HEK293 (cell line): ENCODE measurements at regions not wholly inside any gene's neighbourhood (a gene's known extent, or its start where the extent isn't known, plus 50 kb on each side); places are given as distances from the start of the nearest gene placed in this dataset.

Source experiments
- CTCF ChIA-PET: fragments of 350-600 bp; formaldehyde crosslinking; extraction: SDS; loops from one replicate; lab custom pipeline; 2021; ENCODE audit warnings: antibody characterized with exemption; lab: Yijun Ruan, JAX
- POLR2A ChIA-PET: fragments of 300-600 bp; formaldehyde crosslinking; extraction: SDS; loops from one replicate; lab custom pipeline; 2020; ENCODE audit warnings: antibody characterized with exemption, inconsistent platforms; lab: Yijun Ruan, JAX
- H3K27ac ChIP-seq: fragments of 200-500 bp; sonication (Bioruptor generic); 2 replicates; pipeline ENCODE4 v1.5.1; 2014; ENCODE audit warnings: low read depth, low read length, control low read depth, inconsistent platforms; ENCODE audit errors: extremely low read depth
- H3K36me3 ChIP-seq, 2 experiments: fragments of 200-500 bp in 1 of 2; sonication (Bioruptor generic) in 1 of 2; 1 replicate in 1 of 2; 2 replicates in 1 of 2; pipeline ENCODE4 v1.5.1; 2014 to 2017; ENCODE audit warnings: inconsistent platforms in 2 of 2, low read length in 2 of 2; ENCODE audit not compliant: control insufficient read depth in 2 of 2, insufficient read depth in 1 of 2
- H3K4me1 ChIP-seq: fragments of 200-500 bp; sonication (Bioruptor generic); 2 replicates; pipeline ENCODE4 v1.5.1; 2014; ENCODE audit warnings: mild to moderate bottlenecking, low read length, inconsistent platforms; ENCODE audit not compliant: control insufficient read depth, insufficient read depth
- H3K4me3 ChIP-seq: 2 replicates; pipeline ENCODE4 v1.5.1; 2011; ENCODE audit warnings: low read depth, mild to moderate bottlenecking, control low read depth, low read length, moderate library complexity
- H3K9me3 ChIP-seq: fragments of 200-500 bp; sonication (Bioruptor generic); 2 replicates; pipeline ENCODE4 v1.5.1; 2014; ENCODE audit warnings: low read depth, low read length, inconsistent platforms; ENCODE audit not compliant: control insufficient read depth, insufficient read depth
- BCL11B ChIP-seq: fragments of 450-650 bp; formaldehyde crosslinking; IDR thresholded peaks from 2 replicates; pipeline ENCODE4 v1.5.1; 2016; ENCODE audit warnings: low read depth, missing biosample characterization, missing genetic modification characterization
- MYNN ChIP-seq: fragments of 450-650 bp; formaldehyde crosslinking; IDR thresholded peaks from 2 replicates; pipeline ENCODE4 v1.5.1; 2016; ENCODE audit warnings: missing biosample characterization, missing genetic modification characterization, borderline replicate concordance
- SP3 ChIP-seq: fragments of 450-650 bp; formaldehyde crosslinking; IDR thresholded peaks from 2 replicates; pipeline ENCODE4 v1.5.1; 2016; ENCODE audit warnings: missing biosample characterization, missing genetic modification characterization
- TRIM28 ChIP-seq: IDR thresholded peaks from 2 replicates; pipeline ENCODE4 v1.6.1; 2011; ENCODE audit warnings: low read length, control low read depth, borderline replicate concordance
- ZNF133 ChIP-seq: fragments of 450-650 bp; formaldehyde crosslinking; IDR thresholded peaks from 2 replicates; pipeline ENCODE4 v1.5.1; 2016; ENCODE audit warnings: missing biosample characterization, missing genetic modification characterization
- ZNF175 ChIP-seq: fragments of 450-650 bp; formaldehyde crosslinking; IDR thresholded peaks from 2 replicates; pipeline ENCODE4 v1.5.1; 2016; ENCODE audit warnings: missing biosample characterization, missing genetic modification characterization
- ZNF292 ChIP-seq: fragments of 450-650 bp; formaldehyde crosslinking; IDR thresholded peaks from 2 replicates; pipeline ENCODE4 v1.5.1; 2016; ENCODE audit warnings: low read depth, missing biosample characterization, missing genetic modification characterization, borderline replicate concordance
- ZNF521 ChIP-seq: fragments of 450-650 bp; formaldehyde crosslinking; IDR thresholded peaks from 2 replicates; pipeline ENCODE4 v1.5.1; 2017; ENCODE audit warnings: missing biosample characterization, mild to moderate bottlenecking, missing genetic modification characterization
- TF ChIP-seq, protein P1 (sequence below): fragments of 450-650 bp; formaldehyde crosslinking; IDR thresholded peaks from 2 replicates; pipeline ENCODE4 v1.5.0; 2017; ENCODE audit warnings: missing biosample characterization, missing genetic modification characterization, borderline replicate concordance
- TF ChIP-seq, protein P2 (sequence below): fragments of 450-650 bp; formaldehyde crosslinking; IDR thresholded peaks from 2 replicates; pipeline ENCODE4 v1.5.1; 2017; ENCODE audit warnings: missing biosample characterization, missing genetic modification characterization
- TF ChIP-seq, protein P3 (sequence below): fragments of 450-650 bp; formaldehyde crosslinking; IDR thresholded peaks from 2 replicates; pipeline ENCODE4 v1.5.1; 2016; ENCODE audit warnings: missing biosample characterization, missing genetic modification characterization
- TF ChIP-seq, protein P4 (sequence below): fragments of 450-650 bp; formaldehyde crosslinking; IDR thresholded peaks from 2 replicates; pipeline ENCODE4 v1.5.1; 2016; ENCODE audit warnings: missing biosample characterization, missing genetic modification characterization
- TF ChIP-seq, protein P5 (sequence below): fragments of 450-650 bp; formaldehyde crosslinking; IDR thresholded peaks from 2 replicates; pipeline ENCODE4 v1.5.1; 2017; ENCODE audit warnings: missing biosample characterization, missing genetic modification characterization
- TF ChIP-seq, protein P6 (sequence below): fragments of 450-650 bp; formaldehyde crosslinking; IDR thresholded peaks from 2 replicates; pipeline ENCODE4; 2016; ENCODE audit warnings: missing biosample characterization, missing genetic modification characterization

DNA sequence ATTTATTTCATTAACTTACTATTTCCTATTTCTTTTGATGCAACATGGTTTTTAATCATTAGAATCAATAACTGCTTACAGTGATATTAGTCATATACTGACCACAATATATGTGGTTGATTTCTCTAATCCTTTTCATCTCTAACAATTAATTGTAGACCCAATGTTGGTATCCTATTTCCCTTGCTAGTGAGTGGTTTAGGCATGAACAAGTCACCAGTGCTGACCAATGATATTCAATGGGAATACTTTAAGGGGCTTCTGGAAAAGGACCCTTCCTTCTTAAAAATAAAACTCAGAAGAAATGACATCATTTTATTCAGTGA is 672.4 kb upstream of the GRAMD2B start (continued):
- TF ChIP-seq, protein P1, sequence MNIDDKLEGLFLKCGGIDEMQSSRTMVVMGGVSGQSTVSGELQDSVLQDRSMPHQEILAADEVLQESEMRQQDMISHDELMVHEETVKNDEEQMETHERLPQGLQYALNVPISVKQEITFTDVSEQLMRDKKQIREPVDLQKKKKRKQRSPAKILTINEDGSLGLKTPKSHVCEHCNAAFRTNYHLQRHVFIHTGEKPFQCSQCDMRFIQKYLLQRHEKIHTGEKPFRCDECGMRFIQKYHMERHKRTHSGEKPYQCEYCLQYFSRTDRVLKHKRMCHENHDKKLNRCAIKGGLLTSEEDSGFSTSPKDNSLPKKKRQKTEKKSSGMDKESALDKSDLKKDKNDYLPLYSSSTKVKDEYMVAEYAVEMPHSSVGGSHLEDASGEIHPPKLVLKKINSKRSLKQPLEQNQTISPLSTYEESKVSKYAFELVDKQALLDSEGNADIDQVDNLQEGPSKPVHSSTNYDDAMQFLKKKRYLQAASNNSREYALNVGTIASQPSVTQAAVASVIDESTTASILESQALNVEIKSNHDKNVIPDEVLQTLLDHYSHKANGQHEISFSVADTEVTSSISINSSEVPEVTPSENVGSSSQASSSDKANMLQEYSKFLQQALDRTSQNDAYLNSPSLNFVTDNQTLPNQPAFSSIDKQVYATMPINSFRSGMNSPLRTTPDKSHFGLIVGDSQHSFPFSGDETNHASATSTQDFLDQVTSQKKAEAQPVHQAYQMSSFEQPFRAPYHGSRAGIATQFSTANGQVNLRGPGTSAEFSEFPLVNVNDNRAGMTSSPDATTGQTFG (tag by site-specific recombination): no peak
- no peak for TF ChIP-seq ZNF133
- TF ChIP-seq, protein P2, sequence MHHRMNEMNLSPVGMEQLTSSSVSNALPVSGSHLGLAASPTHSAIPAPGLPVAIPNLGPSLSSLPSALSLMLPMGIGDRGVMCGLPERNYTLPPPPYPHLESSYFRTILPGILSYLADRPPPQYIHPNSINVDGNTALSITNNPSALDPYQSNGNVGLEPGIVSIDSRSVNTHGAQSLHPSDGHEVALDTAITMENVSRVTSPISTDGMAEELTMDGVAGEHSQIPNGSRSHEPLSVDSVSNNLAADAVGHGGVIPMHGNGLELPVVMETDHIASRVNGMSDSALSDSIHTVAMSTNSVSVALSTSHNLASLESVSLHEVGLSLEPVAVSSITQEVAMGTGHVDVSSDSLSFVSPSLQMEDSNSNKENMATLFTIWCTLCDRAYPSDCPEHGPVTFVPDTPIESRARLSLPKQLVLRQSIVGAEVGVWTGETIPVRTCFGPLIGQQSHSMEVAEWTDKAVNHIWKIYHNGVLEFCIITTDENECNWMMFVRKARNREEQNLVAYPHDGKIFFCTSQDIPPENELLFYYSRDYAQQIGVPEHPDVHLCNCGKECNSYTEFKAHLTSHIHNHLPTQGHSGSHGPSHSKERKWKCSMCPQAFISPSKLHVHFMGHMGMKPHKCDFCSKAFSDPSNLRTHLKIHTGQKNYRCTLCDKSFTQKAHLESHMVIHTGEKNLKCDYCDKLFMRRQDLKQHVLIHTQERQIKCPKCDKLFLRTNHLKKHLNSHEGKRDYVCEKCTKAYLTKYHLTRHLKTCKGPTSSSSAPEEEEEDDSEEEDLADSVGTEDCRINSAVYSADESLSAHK (tag by site-specific recombination): no peak
- TF ChIP-seq BCL11B: no peak
- TF ChIP-seq, protein P3, sequence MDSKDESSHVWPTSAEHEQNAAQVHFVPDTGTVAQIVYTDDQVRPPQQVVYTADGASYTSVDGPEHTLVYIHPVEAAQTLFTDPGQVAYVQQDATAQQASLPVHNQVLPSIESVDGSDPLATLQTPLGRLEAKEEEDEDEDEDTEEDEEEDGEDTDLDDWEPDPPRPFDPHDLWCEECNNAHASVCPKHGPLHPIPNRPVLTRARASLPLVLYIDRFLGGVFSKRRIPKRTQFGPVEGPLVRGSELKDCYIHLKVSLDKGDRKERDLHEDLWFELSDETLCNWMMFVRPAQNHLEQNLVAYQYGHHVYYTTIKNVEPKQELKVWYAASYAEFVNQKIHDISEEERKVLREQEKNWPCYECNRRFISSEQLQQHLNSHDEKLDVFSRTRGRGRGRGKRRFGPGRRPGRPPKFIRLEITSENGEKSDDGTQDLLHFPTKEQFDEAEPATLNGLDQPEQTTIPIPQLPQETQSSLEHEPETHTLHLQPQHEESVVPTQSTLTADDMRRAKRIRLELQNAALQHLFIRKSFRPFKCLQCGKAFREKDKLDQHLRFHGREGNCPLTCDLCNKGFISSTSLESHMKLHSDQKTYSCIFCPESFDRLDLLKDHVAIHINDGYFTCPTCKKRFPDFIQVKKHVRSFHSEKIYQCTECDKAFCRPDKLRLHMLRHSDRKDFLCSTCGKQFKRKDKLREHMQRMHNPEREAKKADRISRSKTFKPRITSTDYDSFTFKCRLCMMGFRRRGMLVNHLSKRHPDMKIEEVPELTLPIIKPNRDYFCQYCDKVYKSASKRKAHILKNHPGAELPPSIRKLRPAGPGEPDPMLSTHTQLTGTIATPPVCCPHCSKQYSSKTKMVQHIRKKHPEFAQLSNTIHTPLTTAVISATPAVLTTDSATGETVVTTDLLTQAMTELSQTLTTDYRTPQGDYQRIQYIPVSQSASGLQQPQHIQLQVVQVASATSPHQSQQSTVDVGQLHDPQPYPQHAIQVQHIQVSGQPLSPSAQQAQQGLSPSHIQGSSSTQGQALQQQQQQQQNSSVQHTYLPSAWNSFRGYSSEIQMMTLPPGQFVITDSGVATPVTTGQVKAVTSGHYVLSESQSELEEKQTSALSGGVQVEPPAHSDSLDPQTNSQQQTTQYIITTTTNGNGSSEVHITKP (tag by site-specific recombination): no peak
- no peak for TF ChIP-seq ZNF175 (tag by site-specific recombination)
- TF ChIP-seq, all 188 proteins: peak for 0

DNA sequence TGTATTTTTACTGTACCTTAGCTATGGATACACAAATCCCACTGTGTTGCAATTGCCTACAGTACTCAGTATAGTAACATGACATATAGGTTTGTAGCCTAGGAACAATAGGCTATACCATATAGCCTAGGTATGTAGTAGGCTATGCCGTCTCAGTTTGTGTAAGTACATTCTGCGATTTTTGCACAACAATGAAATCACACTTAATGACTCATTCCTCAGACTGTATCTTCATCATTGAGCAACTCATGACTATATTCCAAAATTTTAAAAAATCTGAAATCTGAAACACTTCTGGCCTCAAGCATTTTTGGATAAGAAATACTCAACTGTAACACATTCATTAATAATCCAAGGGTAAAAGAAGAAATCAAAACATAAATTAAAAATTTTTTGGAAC is 666.8 kb upstream of the GRAMD2B start:
- POLR2A ChIA-PET: no interaction called here

More for the DNA sequence above, 666.8 kb upstream of the GRAMD2B start:
- Histone ChIP-seq H3K9me3 (no peaks in the 10 kb centered on the region), H3K27ac (no peak overlapping the region), H3K4me3 (no peak overlapping the region), H3K36me3 (no peaks in the 10 kb centered on the region), H3K4me1 (no peaks in the 10 kb centered on the region)
- TF ChIP-seq TRIM28 (no peak), SP3 (tag by site-specific recombination) (no peak), ZNF292 (tag by site-specific recombination) (no peak), MYNN (no peak), ZNF521 (no peak)
- TF ChIP-seq, protein P4, sequence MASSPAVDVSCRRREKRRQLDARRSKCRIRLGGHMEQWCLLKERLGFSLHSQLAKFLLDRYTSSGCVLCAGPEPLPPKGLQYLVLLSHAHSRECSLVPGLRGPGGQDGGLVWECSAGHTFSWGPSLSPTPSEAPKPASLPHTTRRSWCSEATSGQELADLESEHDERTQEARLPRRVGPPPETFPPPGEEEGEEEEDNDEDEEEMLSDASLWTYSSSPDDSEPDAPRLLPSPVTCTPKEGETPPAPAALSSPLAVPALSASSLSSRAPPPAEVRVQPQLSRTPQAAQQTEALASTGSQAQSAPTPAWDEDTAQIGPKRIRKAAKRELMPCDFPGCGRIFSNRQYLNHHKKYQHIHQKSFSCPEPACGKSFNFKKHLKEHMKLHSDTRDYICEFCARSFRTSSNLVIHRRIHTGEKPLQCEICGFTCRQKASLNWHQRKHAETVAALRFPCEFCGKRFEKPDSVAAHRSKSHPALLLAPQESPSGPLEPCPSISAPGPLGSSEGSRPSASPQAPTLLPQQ (tag by site-specific recombination): no peak
- TF ChIP-seq, protein P5, sequence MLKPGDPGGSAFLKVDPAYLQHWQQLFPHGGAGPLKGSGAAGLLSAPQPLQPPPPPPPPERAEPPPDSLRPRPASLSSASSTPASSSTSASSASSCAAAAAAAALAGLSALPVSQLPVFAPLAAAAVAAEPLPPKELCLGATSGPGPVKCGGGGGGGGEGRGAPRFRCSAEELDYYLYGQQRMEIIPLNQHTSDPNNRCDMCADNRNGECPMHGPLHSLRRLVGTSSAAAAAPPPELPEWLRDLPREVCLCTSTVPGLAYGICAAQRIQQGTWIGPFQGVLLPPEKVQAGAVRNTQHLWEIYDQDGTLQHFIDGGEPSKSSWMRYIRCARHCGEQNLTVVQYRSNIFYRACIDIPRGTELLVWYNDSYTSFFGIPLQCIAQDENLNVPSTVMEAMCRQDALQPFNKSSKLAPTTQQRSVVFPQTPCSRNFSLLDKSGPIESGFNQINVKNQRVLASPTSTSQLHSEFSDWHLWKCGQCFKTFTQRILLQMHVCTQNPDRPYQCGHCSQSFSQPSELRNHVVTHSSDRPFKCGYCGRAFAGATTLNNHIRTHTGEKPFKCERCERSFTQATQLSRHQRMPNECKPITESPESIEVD: no peak
- TF ChIP-seq, protein P6, sequence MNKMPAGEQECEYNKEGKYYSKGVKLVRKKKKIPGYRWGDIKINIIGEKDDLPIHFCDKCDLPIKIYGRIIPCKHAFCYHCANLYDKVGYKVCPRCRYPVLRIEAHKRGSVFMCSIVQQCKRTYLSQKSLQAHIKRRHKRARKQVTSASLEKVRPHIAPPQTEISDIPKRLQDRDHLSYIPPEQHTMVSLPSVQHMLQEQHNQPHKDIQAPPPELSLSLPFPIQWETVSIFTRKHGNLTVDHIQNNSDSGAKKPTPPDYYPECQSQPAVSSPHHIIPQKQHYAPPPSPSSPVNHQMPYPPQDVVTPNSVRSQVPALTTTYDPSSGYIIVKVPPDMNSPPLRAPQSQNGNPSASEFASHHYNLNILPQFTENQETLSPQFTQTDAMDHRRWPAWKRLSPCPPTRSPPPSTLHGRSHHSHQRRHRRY (tag by site-specific recombination): no peak
- CTCF ChIA-PET: no interaction called here
